SK-N-SH (cell line): ENCODE measurements at regions not wholly inside any gene's neighbourhood (a gene's known extent, or its start where the extent isn't known, plus 50 kb on each side); places are given as distances from the start of the nearest gene placed in this dataset.

Experiments used
- CTCF ChIA-PET: fragments of 300-600, 350-600 bp; formaldehyde crosslinking; extraction: SDS; loops from one replicate; lab custom pipeline; 2021; lab: Yijun Ruan, JAX
- POLR2A ChIA-PET: fragments of 350-600 bp; sonication (Branson Sonifier 250); formaldehyde crosslinking; extraction: SDS; loops from one replicate; lab custom pipeline; 2020; ENCODE audit warnings: antibody characterized with exemption, inconsistent platforms; lab: Yijun Ruan, JAX
- DNase-seq: peaks from one replicate; pipeline ENCODE4 v3.0.0; 2012
- H2AFZ ChIP-seq: fragments of 200-600 bp; sonication (generic); 2 replicates; pipeline ENCODE4 v1.8.1; 2016; ENCODE audit warnings: antibody characterized with exemption, mild to moderate bottlenecking, low read depth
- H3F3A ChIP-seq: fragments of 200-600 bp; sonication (generic); replicated peaks from 2 replicates; pipeline ENCODE3; 2016; ENCODE audit warnings: antibody characterized with exemption, mild to moderate bottlenecking; ENCODE audit not compliant: insufficient read depth
- H3K27ac ChIP-seq, 2 experiments: fragments of 200-500 bp in 1 of 2; fragments of 200-600 bp in 1 of 2; sonication (Bioruptor generic) in 1 of 2; sonication (generic), shearing (Covaris generic) in 1 of 2; 2 replicates each; pipeline versions ENCODE4 v1.5.1 to v1.6.1; 2014 to 2016; ENCODE audit warnings: low read depth in 2 of 2, inconsistent platforms in 1 of 2, low read length in 1 of 2, mild to moderate bottlenecking in 1 of 2, mixed read lengths in 1 of 2
- H3K27me3 ChIP-seq: fragments of 200-600 bp; sonication (generic), shearing (Covaris generic); 2 replicates; pipeline ENCODE4 v1.6.1; 2016; ENCODE audit warnings: mixed run types; ENCODE audit not compliant: insufficient read depth
- H3K36me3 ChIP-seq, 2 experiments: fragments of 200-500 bp in 1 of 2; fragments of 200-600 bp in 1 of 2; sonication (Bioruptor generic) in 1 of 2; sonication (generic) in 1 of 2; replicated peaks in 1 of 2; 2 replicates each; pipeline versions ENCODE3 to v1.5.1; 2014 to 2016; ENCODE audit warnings: low read length in 1 of 2, mild to moderate bottlenecking in 1 of 2; ENCODE audit not compliant: insufficient read depth in 2 of 2, control insufficient read depth in 1 of 2
- H3K4me1 ChIP-seq, 2 experiments: fragments of 200-500 bp in 1 of 2; fragments of 200-600 bp in 1 of 2; sonication (Bioruptor generic) in 1 of 2; sonication (generic), shearing (Covaris generic) in 1 of 2; 2 replicates each; pipeline versions ENCODE4 v1.5.1 to v1.6.1; 2014 to 2016; ENCODE audit warnings: low read depth in 1 of 2, low read length in 1 of 2, mixed run types in 1 of 2; ENCODE audit not compliant: insufficient read depth in 2 of 2, control insufficient read depth in 1 of 2
- H3K4me2 ChIP-seq: fragments of 200-600 bp; sonication (generic), shearing (Covaris generic); 2 replicates; pipeline ENCODE4 v1.6.1; 2017; ENCODE audit warnings: mixed run types
- H3K4me3 ChIP-seq, 2 experiments: fragments of 200-500 bp in 1 of 2; fragments of 200-600 bp in 1 of 2; sonication (Bioruptor generic) in 1 of 2; sonication (generic), shearing (Covaris generic) in 1 of 2; 2 replicates each; pipeline versions ENCODE4 v1.5.1 to v1.8.1; 2014 to 2016; ENCODE audit warnings: low read depth in 2 of 2, inconsistent platforms in 1 of 2, low read length in 1 of 2, mild to moderate bottlenecking in 1 of 2, mixed read lengths in 1 of 2, moderate library complexity in 1 of 2
- H3K79me2 ChIP-seq: fragments of 200-600 bp; sonication (generic); 2 replicates; pipeline ENCODE4 v1.8.1; 2017; ENCODE audit warnings: mild to moderate bottlenecking; ENCODE audit not compliant: insufficient read depth
- H3K9ac ChIP-seq: fragments of 200-600 bp; sonication (generic); 2 replicates; pipeline ENCODE4 v1.6.1; 2017; ENCODE audit warnings: mixed run types
- H3K9me2 ChIP-seq: fragments of 200-600 bp; sonication (generic); 2 replicates; pipeline ENCODE4 v1.6.1; 2017; ENCODE audit warnings: mixed run types
- H3K9me3 ChIP-seq: fragments of 200-600 bp; sonication (generic); 2 replicates; pipeline ENCODE4 v1.6.1; 2017; ENCODE audit warnings: mixed run types, mild to moderate bottlenecking, moderate library complexity
- H4K20me1 ChIP-seq: fragments of 200-600 bp; sonication (generic); 2 replicates; pipeline ENCODE4 v1.6.1; 2017; ENCODE audit warnings: mild to moderate bottlenecking, mixed run types; ENCODE audit not compliant: insufficient read depth
- CHD2 ChIP-seq: fragments of 150-350 bp; IDR thresholded peaks from 2 replicates; pipeline ENCODE4 v1.6.1; 2018; ENCODE audit warnings: low read length; ENCODE audit not compliant: partially characterized antibody
- EP300 ChIP-seq, 2 experiments: IDR thresholded peaks; 2 replicates each; pipeline versions ENCODE4 v1.4.0 to v1.6.1; 2012; ENCODE audit warnings: borderline replicate concordance in 1 of 2, low read depth in 1 of 2, low read length in 1 of 2
- EZH2phosphoT487 ChIP-seq: fragments of 200-600 bp; sonication (generic); IDR thresholded peaks from 2 replicates; pipeline ENCODE4 v1.6.1; 2017; ENCODE audit warnings: low read depth, mixed run types, mild to moderate bottlenecking, antibody characterized with exemption, moderate library complexity, borderline replicate concordance
- FOSL2 ChIP-seq: IDR thresholded peaks from 2 replicates; pipeline ENCODE4 v1.4.0; 2012; ENCODE audit warnings: low read depth, mild to moderate bottlenecking, moderate library complexity, borderline replicate concordance
- FOXJ3 ChIP-seq: sonication (generic); formaldehyde crosslinking; IDR thresholded peaks from 2 replicates; pipeline ENCODE4 v1.5.1; 2020; ENCODE audit warnings: mild to moderate bottlenecking, missing genetic modification reagents
- FOXM1 ChIP-seq: IDR thresholded peaks from 2 replicates; pipeline ENCODE4 v1.4.0; 2012; ENCODE audit warnings: low read depth, mild to moderate bottlenecking
- GABPA ChIP-seq: IDR thresholded peaks from 2 replicates; pipeline ENCODE4 v1.4.0; 2012; ENCODE audit warnings: low read depth, mild to moderate bottlenecking
- IRF3 ChIP-seq: fragments of 150-350 bp; IDR thresholded peaks from 2 replicates; pipeline ENCODE4 v1.6.1; 2016; ENCODE audit warnings: mild to moderate bottlenecking, low read depth, low read length
- JUND ChIP-seq: IDR thresholded peaks from 2 replicates; pipeline ENCODE4 v1.4.0; 2012
- MXI1 ChIP-seq: IDR thresholded peaks from 2 replicates; pipeline ENCODE4 v1.6.1; 2012; ENCODE audit warnings: mild to moderate bottlenecking, low read depth, low read length, improper control_type of control experiment
- NFIC ChIP-seq: IDR thresholded peaks from 2 replicates; pipeline ENCODE4 v1.4.0; 2012; ENCODE audit warnings: borderline replicate concordance
- NRF1 ChIP-seq: IDR thresholded peaks from 2 replicates; pipeline ENCODE4 v1.6.1; 2012; ENCODE audit warnings: low read depth, mild to moderate bottlenecking, low read length
- REST ChIP-seq: IDR thresholded peaks from 2 replicates; pipeline ENCODE4 v1.6.1; 2012; ENCODE audit warnings: mild to moderate bottlenecking, low read depth, low read length, moderate library complexity
- RFX5 ChIP-seq: IDR thresholded peaks from 2 replicates; pipeline ENCODE4 v1.6.1; 2012; ENCODE audit warnings: mild to moderate bottlenecking, improper control_type of control experiment, low read length
- SMC3 ChIP-seq: IDR thresholded peaks from 2 replicates; pipeline ENCODE4 v1.6.1; 2012; ENCODE audit warnings: low read depth, low read length, improper control_type of control experiment
- TAF1 ChIP-seq: IDR thresholded peaks from 2 replicates; pipeline ENCODE4 v1.6.1; 2012; ENCODE audit warnings: low read depth, mild to moderate bottlenecking, low read length, moderate library complexity, borderline replicate concordance
- TEAD4 ChIP-seq: IDR thresholded peaks from 2 replicates; pipeline ENCODE4 v1.4.0; 2012; ENCODE audit warnings: mild to moderate bottlenecking, borderline replicate concordance; ENCODE audit not compliant: insufficient read depth
- USF1 ChIP-seq: IDR thresholded peaks from 2 replicates; pipeline ENCODE4 v1.4.0; 2012; ENCODE audit warnings: low read depth, borderline replicate concordance
- USF2 ChIP-seq: fragments of 150-350 bp; IDR thresholded peaks from 2 replicates; pipeline ENCODE4 v1.6.1; 2017; ENCODE audit warnings: antibody characterized with exemption, low read length, low read depth, borderline replicate concordance
- ZBTB33 ChIP-seq: IDR thresholded peaks from 2 replicates; pipeline ENCODE4 v1.4.0; 2012; ENCODE audit warnings: low read depth, borderline replicate concordance
- WGBS: methylation state at CpG from one replicate; pipeline ENCODE4 v1.1.6; 2017; ENCODE audit warnings: low lambda C conversion rate; 5-methylcytosine and 5-hydroxymethylcytosine counted together

GRCh38 chr6:135658481-135658880, 160.9 kb upstream of the AHI1 start:
- Histone ChIP-seq H3K36me3 (no peaks in the 10 kb centered on the region), H3K79me2 (no peaks in the 10 kb centered on the region), H3K9ac (no peak overlapping the region), H3K9me3 (no peaks in the 10 kb centered on the region), H4K20me1 (no peaks in the 10 kb centered on the region), H3F3A (no peaks in the 10 kb centered on the region), H3K27me3 (no peaks in the 10 kb centered on the region), H3K4me3 (no peak overlapping the region), H2AFZ (no peak overlapping the region), H3K4me1 (no peaks in the 10 kb centered on the region), H3K27ac (no peak overlapping the region), H3K4me2 (no peak overlapping the region), H3K9me2 (no peaks in the 10 kb centered on the region)
- DNase-seq, result no peak
- 78% methylated on average over 3 of the region's 3 CpGs for WGBS
- TF ChIP-seq FOSL2, result no peak
- no peak for TF ChIP-seq USF2
- TF ChIP-seq RFX5, result no peak
- TF ChIP-seq USF1, result no peak
- TF ChIP-seq TAF1, result no peak
- TF ChIP-seq IRF3, result no peak
- CTCF ChIA-PET, result no interaction called here
- POLR2A ChIA-PET, result no interaction called here

GRCh38 chr6:135658916-135659315, 161.4 kb upstream of the AHI1 start:
- Histone ChIP-seq H3K4me1 (no peaks in the 10 kb centered on the region), H3K9me2 (no peaks in the 10 kb centered on the region), H4K20me1 (no peaks in the 10 kb centered on the region), H3K27me3 (no peaks in the 10 kb centered on the region), H3K36me3 (no peaks in the 10 kb centered on the region), H3K9me3 (no peaks in the 10 kb centered on the region), H3K79me2 (no peaks in the 10 kb centered on the region), H3K27ac (no peak overlapping the region), H3K4me2 (no peak overlapping the region), H3F3A (no peaks in the 10 kb centered on the region), H3K4me3 (no peak overlapping the region), H3K9ac (no peak overlapping the region), H2AFZ (no peak overlapping the region)
- no peak for DNase-seq
- CTCF ChIA-PET, result no interaction called here
- POLR2A ChIA-PET, result no interaction called here
- 72% methylated on average over 2 of the region's 2 CpGs for WGBS
- TF ChIP-seq JUND (no peak), EZH2phosphoT487 (no peak), EP300 (IDR thresholded peaks at IDR 0.05; ENCODE audit: borderline replicate concordance in 1 of 2, low read depth in 1 of 2, low read length in 1 of 2) (no peak), GABPA (no peak), FOSL2 (no peak), ZBTB33 (no peak), SMC3 (no peak), CHD2 (no peak), TAF1 (no peak), FOXM1 (no peak), NFIC (no peak), NRF1 (no peak), MXI1 (no peak), TEAD4 (no peak), REST (no peak), FOXJ3 (CRISPR knock-in tag) (no peak)
